Neural progenitor cell (in vitro differentiated cells): ENCODE measurements at regions not wholly inside any gene's neighbourhood (a gene's known extent, or its start where the extent isn't known, plus 50 kb on each side); places are given as distances from the start of the nearest gene placed in this dataset.

ENCODE experiments used
- EZH2 ChIP-seq: fragments of 200-600 bp; sonication (generic); IDR thresholded peaks from 2 replicates; pipeline ENCODE4 v1.6.1; 2017; ENCODE audit warnings: antibody characterized with exemption, mild to moderate bottlenecking, moderate library complexity
- EZH2phosphoT487 ChIP-seq: fragments of 200-600 bp; sonication (generic); IDR thresholded peaks from 2 replicates; pipeline ENCODE4 v1.6.1; 2017; ENCODE audit warnings: antibody characterized with exemption
- TF ChIP-seq, protein P1 (sequence below): fragments of 200-600 bp; sonication (generic); IDR thresholded peaks from 2 replicates; pipeline ENCODE4 v1.5.1; 2017; ENCODE audit warnings: antibody characterized with exemption, mild to moderate bottlenecking

DNA sequence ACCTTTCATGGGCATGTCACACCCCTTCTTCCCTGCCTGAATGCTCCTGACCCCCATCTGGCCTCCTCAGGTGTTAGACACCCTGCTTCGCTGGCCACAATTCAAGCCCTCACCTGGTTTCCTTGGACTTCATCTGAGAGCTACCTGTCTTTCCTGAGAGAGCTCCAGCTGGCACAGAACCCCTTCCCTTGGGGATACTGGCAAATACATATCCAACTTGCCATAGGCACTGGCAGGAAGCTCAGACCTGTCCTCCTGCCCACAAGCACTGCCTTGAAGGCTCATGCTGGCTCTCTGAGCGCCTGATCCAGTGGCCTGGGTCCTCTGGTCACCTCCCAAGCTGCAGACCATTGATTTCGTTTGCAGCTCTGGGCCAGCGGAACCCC, 74.1 kb upstream of the MAP4K3 start:
- TF ChIP-seq, protein P1, sequence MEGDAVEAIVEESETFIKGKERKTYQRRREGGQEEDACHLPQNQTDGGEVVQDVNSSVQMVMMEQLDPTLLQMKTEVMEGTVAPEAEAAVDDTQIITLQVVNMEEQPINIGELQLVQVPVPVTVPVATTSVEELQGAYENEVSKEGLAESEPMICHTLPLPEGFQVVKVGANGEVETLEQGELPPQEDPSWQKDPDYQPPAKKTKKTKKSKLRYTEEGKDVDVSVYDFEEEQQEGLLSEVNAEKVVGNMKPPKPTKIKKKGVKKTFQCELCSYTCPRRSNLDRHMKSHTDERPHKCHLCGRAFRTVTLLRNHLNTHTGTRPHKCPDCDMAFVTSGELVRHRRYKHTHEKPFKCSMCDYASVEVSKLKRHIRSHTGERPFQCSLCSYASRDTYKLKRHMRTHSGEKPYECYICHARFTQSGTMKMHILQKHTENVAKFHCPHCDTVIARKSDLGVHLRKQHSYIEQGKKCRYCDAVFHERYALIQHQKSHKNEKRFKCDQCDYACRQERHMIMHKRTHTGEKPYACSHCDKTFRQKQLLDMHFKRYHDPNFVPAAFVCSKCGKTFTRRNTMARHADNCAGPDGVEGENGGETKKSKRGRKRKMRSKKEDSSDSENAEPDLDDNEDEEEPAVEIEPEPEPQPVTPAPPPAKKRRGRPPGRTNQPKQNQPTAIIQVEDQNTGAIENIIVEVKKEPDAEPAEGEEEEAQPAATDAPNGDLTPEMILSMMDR = no peak
- TF ChIP-seq EZH2 = no peak
- no peak for TF ChIP-seq EZH2phosphoT487
